ENCODE measurements at regions not wholly inside any gene's neighbourhood (a gene's known extent, or its start where the extent isn't known, plus 50 kb on each side); places are given as distances from the start of the nearest gene placed in this dataset.

GRCh38 chr6:163895162-163895561 is 480.6 kb downstream of the QKI start:
- Histone ChIP-seq H3K36me3 (ENCODE audit: control insufficient read depth, insufficient read depth, low read length) (no peaks in the 10 kb centered on the region), H3K27me3 (ENCODE audit: control insufficient read depth, insufficient read depth, low read length) (no peaks in the 10 kb centered on the region), H3K4me3 (ENCODE audit: low read depth, low read length) (no peak overlapping the region)
- TF ChIP-seq CTCF (IDR thresholded peaks at IDR 0.05; ENCODE audit: insufficient read depth, low read length, poor library complexity, severe bottlenecking) = no peak
- DNase-seq (ENCODE audit: low read depth) = no peak

DNA sequence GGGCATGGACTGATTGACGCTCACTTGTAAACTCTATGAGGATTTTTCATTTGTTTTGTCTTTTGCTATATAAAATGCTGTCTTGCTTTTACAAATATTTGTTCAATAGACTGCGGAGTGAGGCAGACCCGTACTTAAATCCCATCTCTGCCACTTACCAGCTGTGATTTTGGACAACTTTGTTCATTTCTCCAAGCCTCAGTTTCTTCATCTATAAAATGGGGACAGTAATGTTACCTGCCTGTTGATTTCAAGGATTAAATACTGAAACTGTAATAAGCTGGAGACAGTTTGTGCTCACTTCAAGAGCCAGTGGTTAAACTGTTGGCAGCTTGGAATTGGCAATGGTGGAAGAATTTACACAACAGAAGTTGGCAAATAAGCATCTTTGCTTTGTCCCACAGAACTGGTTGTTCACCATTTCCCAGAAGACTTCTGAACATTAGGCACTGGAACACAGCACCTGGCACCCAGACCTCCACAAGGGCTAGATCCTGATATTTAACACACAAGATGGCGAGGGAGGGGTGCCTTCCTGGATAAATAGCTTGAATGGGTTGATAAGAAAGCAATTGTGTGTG is 479.2 kb downstream of the QKI start:
- H3K36me3 ChIP-seq (ENCODE audit: control insufficient read depth, insufficient read depth, low read length) = no peaks in the 10 kb centered on the region
- no peaks in the 10 kb centered on the region for H3K27me3 ChIP-seq (ENCODE audit: control insufficient read depth, insufficient read depth, low read length)
- no peak for DNase-seq (ENCODE audit: low read depth)
- no peak overlapping the region for H3K4me3 ChIP-seq (ENCODE audit: low read depth, low read length)
- TF ChIP-seq CTCF (IDR thresholded peaks at IDR 0.05; ENCODE audit: insufficient read depth, low read length, poor library complexity, severe bottlenecking) = no peak

DNA sequence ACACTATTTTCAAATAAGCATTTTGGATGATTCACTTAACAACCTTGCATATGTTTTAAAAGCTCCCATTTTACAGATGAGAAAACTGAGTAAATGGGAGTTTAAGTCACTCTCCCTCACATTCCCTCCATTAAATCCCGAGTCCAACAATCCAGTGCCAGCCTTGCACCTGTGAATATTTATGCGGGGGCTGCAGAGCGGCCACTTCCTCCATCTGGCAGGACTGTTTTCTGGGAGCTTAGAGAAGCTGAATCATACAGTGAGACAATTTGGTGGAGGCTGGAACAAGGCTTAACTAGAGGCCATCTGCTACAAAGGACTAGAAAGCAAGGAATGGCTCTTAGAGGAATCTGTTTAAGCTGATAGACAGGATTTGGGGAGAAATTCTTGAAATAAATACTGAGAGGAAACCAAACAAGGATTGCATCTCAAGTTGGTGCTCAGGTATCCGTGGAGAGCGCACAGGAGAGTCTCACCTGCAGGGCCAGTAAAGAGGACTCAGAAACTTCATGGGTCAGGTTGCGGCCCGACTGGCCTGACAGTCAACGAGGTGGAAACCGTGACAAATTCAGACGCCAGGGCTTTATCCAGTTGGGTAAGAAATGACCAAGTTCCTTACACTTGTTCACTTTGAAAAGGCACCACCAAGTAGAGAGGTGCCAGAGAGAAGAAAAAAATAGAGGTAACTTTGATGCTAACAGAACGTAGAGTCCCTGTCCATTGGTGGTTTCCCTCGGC is 478.5 kb downstream of the QKI start:
- DNase-seq (ENCODE audit: low read depth) = no peak
- H3K27me3 ChIP-seq (ENCODE audit: control insufficient read depth, insufficient read depth, low read length) = no peaks in the 10 kb centered on the region
- H3K36me3 ChIP-seq (ENCODE audit: control insufficient read depth, insufficient read depth, low read length) = no peaks in the 10 kb centered on the region
- no peak overlapping the region for H3K4me3 ChIP-seq (ENCODE audit: low read depth, low read length)
- TF ChIP-seq CTCF (IDR thresholded peaks at IDR 0.05; ENCODE audit: insufficient read depth, low read length, poor library complexity, severe bottlenecking) = no peak

DNA sequence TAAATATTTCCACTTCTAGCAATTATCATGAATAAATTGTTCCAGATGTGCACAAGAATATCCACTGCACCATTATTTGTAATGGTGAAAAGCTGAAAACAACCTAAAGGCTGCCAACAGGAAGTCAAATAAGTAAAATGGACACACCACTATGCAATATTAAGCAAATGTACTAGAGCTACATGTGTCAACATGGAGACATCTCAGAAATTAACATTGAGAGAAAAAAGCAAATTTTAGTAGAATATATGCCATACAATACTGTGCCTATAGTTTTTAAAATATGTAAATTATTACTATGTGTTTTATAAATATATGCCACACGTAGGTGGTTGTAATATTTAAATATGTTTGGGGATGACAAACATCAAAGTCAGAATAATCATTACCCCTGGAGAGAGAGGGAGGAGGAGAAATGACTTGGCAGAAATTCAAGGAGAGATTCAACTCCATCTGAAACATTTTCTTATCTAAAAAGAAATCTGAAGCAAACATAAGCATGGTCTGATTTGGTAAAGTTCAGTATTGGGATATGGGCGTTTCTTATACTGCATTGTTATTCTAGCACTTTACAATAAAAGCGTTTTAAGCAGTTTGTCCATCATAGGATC is 475.5 kb downstream of the QKI start:
- TF ChIP-seq CTCF (IDR thresholded peaks at IDR 0.05; ENCODE audit: insufficient read depth, low read length, poor library complexity, severe bottlenecking) = no peak
- H3K4me3 ChIP-seq (ENCODE audit: low read depth, low read length) = no peak overlapping the region
- no peak for DNase-seq (ENCODE audit: low read depth)

DNA sequence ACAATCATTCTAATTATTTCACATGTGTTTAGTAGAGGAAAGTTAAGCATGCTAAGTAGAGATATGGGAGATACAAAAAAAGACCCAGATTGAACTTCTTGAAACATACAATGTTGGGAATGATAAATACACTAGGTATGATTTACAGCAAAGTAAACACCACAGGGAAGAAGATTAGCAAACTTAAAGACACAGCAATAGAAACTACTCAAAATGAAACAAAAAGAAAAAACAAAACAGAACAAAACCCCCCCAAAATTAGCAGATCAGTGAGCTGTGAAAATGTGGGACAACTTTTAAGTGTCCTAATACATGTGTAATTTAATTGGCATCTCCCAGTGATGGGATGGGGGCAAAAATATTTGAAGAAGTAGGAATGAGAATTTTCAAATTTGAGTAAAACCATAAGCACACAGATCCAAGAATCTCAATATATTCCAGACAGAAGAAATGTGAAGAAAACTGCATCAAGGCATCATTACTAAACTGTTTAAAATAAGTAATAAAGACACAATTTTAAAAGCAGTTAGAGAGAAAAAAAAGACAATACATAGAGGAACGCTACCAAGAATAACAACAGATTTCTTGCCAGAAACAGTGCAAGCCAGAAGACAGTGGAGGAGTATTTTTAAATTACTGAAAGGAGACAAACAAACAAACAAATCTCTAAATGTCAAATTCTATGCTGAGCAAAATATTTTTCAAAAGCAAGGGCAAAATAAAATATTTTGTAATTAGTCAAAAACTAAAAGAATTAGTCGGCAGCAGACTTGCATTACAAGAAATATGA is 473.7 kb downstream of the QKI start:
- Histone ChIP-seq H3K4me3 (ENCODE audit: low read depth, low read length) (no peak overlapping the region), H3K27me3 (ENCODE audit: control insufficient read depth, insufficient read depth, low read length) (no peaks in the 10 kb centered on the region), H3K36me3 (ENCODE audit: control insufficient read depth, insufficient read depth, low read length) (no peaks in the 10 kb centered on the region)
- no peak for TF ChIP-seq CTCF (IDR thresholded peaks at IDR 0.05; ENCODE audit: insufficient read depth, low read length, poor library complexity, severe bottlenecking)
- DNase-seq (ENCODE audit: low read depth) = no peak

More for the DNA sequence above, 475.5 kb downstream of the QKI start:
- Histone ChIP-seq H3K27me3 (ENCODE audit: control insufficient read depth, insufficient read depth, low read length) (no peaks in the 10 kb centered on the region), H3K36me3 (ENCODE audit: control insufficient read depth, insufficient read depth, low read length) (no peaks in the 10 kb centered on the region)
